GM20000 (cell line): ENCODE measurements at regions not wholly inside any gene's neighbourhood (a gene's known extent, or its start where the extent isn't known, plus 50 kb on each side); places are given as distances from the start of the nearest gene placed in this dataset.

Experiments
- DNase-seq: peaks from one replicate; pipeline ENCODE4 v3.0.0; 2012; ENCODE audit warnings: low spot score
- CTCF ChIP-seq: IDR thresholded peaks from 2 replicates; pipeline ENCODE4 v1.5.1; 2012; ENCODE audit warnings: mild to moderate bottlenecking, control low read depth; ENCODE audit errors: extremely low read depth, missing control alignments

DNA sequence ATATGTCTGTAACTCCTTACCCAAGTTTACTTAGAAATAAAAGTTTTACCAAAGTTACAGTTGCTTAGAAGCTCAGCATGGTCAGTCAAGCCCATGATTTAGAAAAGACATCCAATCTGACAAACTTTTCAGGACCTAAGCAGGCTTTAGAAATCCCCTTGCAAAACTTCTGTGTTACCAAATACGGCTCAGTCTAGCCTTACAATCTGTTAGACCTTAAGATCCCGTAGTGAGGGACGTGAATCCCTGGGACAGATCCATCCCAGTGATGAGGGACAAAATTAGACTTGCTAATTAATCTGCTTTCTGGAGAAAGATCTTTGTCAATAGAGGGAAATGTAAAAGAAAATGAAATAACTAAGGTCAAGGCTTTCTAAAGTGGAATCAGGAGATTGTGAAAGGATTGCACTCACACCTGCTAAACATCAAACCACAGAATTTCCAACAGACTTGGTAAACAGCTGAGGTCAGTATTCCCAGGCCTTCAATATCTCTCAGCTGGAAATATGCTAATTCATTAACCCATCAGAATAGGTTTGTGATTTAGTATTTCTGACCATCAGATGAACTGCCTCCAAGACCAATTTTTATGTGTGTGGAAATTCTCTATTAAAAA is 375.3 kb downstream of the DUSP10 start:
- DNase-seq: no peak
- no peak for TF ChIP-seq CTCF

DNA sequence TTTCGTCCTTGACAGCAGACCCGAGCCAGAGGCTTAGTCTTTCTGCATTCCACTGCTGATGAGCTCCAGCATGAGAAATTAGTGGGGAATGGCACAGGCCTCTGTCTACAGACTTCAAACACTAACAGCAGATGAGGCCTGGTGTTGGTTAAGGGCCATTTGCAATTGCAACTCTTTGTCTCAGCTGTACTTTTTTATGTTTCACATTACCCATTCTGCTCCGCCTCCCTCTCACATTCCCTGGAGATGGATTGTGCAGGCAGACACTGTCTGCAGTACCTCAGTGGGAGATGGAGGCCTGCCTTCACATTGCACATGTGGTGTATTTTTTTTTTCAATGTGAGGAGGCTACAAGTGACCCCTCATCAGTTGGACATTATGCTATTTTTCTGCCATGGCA is 370.2 kb downstream of the DUSP10 start:
- DNase-seq: no peak
- no peak for TF ChIP-seq CTCF

DNA sequence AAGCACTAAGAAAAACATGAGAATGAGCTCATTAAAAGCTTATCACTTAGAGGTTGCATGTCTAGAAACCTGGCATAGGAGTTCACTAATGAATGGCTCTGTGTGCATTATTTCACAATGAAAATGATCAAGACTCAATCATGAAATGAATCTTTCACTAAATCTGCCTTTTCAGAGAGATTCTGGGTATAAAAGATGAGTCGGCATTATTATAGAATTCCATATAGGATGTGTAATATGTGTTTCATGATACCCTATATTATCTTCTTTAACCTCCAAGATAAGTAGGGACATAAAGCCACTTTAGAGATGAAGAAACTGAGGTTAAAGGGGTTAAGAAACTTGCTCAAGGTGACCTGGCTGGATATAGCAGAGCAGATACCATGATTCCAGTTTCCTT is 368.1 kb downstream of the DUSP10 start:
- DNase-seq: no peak
- TF ChIP-seq CTCF: no peak

GRCh38 chr1:221376286-221376685 is 365.6 kb downstream of the DUSP10 start:
- DNase-seq: no peak
- no peak for TF ChIP-seq CTCF

DNA sequence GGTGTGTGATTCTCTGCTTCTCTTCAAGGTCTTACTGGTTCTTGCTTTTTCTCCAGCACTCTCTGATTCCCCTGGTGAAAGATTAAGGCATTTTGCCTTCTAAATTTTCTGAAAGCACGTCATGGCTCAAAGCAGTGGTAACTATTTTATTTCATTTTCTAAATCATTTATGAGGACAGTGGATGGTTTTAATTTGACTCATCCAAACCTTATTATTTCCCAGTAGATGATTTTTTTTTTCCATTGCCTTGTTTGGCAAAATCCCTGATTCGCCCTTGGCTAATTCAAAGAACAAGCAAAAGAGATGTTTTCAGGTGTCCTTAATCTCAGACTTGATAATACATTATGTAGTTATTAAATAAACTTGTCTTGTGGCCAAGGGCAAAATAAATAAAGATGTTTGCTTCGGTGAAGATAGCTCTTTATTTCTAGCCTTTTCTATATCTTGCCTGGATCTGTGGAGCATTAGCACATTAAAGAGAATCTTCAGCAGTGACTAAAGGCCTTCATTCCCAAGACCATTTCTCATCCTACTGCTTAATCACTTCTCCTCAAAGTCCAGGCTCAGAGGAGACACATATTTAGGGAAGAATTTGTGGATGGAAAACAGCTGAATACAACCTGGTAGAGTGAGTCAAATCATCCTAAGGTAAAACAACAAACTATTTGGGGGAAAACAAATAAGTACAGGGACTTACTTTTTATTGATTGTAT is 359.8 kb downstream of the DUSP10 start:
- no peak for TF ChIP-seq CTCF
- no peak for DNase-seq

DNA sequence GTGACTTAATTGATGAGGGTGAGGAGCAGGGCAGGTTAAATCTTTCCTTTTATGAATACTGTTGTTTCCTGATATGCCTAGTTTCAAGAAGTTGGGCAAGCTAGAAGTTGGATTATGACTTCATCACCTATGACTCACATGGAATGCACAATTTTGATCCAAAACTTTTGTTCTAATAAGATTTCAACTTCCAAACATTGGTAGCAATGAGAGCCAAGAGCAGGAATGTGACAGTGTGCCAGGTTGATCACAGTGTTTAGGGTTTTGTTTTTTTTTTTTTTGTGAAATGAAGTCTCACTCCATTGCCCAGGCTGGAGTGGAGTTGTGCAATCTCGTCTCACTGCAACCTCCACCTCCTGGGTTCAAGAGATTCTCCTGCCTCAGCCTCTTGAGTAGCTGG is 349.4 kb downstream of the DUSP10 start:
- TF ChIP-seq CTCF: no peak
- DNase-seq: no peak

DNA sequence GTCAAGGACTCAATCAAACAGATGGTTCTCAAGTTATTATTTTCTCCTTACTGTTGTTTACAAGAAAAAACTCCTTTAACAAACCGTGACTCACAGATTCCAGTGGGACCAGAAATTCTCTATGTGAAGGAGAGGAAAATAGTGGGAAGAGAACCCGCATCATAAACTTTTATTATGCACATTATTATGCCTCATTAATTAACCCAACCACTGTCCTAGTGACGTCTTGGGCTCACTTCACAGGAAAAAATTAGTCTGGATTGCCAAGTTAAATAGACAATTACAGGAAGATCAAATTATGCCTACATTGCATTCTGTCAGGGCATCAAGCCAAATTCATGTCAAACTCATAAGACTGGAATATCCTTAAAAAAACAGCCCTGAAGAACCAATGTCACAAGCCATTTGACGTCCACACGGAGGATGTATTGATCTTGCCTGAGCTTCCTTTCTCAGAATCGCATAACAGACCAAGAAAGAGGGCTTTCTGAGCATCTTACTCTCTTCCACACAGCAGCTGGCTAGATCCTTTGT is 347.8 kb downstream of the DUSP10 start:
- no peak for TF ChIP-seq CTCF
- no peak for DNase-seq
